ENCODE measurements at regions not wholly inside any gene's neighbourhood (a gene's known extent, or its start where the extent isn't known, plus 50 kb on each side); places are given as distances from the start of the nearest gene placed in this dataset.
"Not testable (repeated sequence)": the region's sequence is repeated elsewhere in the genome, so short reads cannot be mapped to it uniquely, and the experiment has no call there.

DNA sequence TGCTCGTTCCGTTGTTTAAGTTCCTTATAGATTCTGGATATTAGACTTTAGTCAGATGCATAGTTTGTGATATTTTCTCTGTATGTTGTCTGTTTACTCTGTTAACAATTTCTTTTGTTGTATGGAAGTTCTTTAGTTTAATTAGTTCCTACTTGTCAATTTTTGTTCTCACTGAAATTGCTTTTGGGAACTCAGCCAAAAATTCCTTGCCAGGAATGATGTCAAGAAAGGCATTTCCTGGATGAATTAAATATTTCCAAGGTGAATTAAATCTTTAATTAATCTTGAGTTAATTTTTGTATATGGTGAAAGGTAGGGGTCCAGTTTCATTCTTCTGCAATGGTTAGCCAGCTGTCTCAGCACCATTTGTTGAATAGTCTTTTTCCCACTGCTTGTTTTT, 406.2 kb upstream of the NOX3 start:
- Mint-ChIP-seq H3K27ac (no peak overlapping the region), H3K9me3 (peaks cover 19% of the 10 kb centered on the region), H3K4me3 (no peak overlapping the region), H3K27me3 (peaks cover 4% of the 10 kb centered on the region), H3K36me3 (ENCODE audit: low read depth) (peaks cover 4% of the 10 kb centered on the region), H3K4me1 (ENCODE audit: low read depth) (no peaks in the 10 kb centered on the region)

DNA sequence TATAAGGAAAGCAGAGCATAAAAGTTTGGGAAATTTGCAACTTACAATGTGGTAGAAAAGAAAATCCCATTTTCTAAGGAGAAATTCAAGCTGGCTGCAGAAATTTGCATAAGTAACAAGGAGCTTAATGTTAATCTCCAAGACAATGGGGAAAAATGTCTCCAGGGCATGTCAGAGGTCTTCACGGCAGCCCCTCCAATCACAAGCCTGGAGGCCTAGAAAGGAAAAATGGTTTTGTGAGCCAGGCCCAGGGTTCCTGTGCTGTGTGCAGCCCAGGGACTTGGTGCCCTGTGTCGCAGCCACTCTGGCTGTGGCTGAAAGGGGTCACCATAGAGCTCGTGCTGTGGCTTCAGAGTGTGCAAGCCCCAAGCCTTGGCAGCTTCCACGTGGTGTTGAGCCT, 403.3 kb upstream of the NOX3 start:
- not testable (repeated sequence) for H3K36me3 Mint-ChIP-seq (ENCODE audit: low read depth); H3K27me3 Mint-ChIP-seq; H3K4me3 Mint-ChIP-seq; H3K4me1 Mint-ChIP-seq (ENCODE audit: low read depth); H3K27ac Mint-ChIP-seq
- H3K9me3 Mint-ChIP-seq, result peaks cover 19% of the 10 kb centered on the region

- H3K27me3 Mint-ChIP-seq, result no peaks in the 10 kb centered on the region
- no peak overlapping the region for H3K4me3 Mint-ChIP-seq
- H3K36me3 Mint-ChIP-seq (ENCODE audit: low read depth), result peaks cover 4% of the 10 kb centered on the region
- H3K9me3 Mint-ChIP-seq, result peaks cover 10% of the 10 kb centered on the region
- H3K27ac Mint-ChIP-seq, result no peak overlapping the region
- H3K4me1 Mint-ChIP-seq (ENCODE audit: low read depth), result peaks cover 4% of the 10 kb centered on the region
Measured at GRCh38 chr6:155854787-155855186, 399.1 kb upstream of the NOX3 start.

GRCh38 chr6:155853011-155853410, 397.4 kb upstream of the NOX3 start:
- H3K9me3 Mint-ChIP-seq, result no peaks in the 10 kb centered on the region
- H3K27ac Mint-ChIP-seq, result no peak overlapping the region
- no peaks in the 10 kb centered on the region for H3K36me3 Mint-ChIP-seq (ENCODE audit: low read depth)
- H3K4me3 Mint-ChIP-seq, result no peak overlapping the region
- peaks cover 4% of the 10 kb centered on the region for H3K4me1 Mint-ChIP-seq (ENCODE audit: low read depth)
- no peaks in the 10 kb centered on the region for H3K27me3 Mint-ChIP-seq

DNA sequence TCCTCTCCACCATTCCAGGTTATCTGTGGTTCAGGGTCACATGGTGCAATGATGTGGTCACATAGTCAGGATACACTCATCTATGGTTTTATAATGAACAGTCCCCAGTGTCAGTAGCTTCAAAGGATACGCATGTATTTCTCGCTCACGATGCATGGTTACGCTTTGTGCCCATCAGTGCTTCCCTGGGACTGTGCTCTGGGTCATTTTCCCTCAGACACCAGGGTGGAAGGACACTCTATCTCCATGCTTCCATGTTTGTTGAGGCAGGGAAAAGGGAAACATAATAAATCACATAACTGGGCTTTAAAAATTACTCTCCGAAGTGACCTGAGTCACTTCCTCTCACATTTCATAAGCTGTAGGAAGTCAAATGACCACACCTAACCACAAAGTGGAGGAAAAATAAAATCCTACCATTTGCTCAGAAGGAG, 394.8 kb upstream of the NOX3 start:
- Mint-ChIP-seq H3K4me1 (ENCODE audit: low read depth) (peaks cover 4% of the 10 kb centered on the region), H3K27me3 (no peaks in the 10 kb centered on the region), H3K9me3 (peaks cover 6% of the 10 kb centered on the region), H3K4me3 (no peak overlapping the region), H3K36me3 (ENCODE audit: low read depth) (no peaks in the 10 kb centered on the region), H3K27ac (no peak overlapping the region)

DNA sequence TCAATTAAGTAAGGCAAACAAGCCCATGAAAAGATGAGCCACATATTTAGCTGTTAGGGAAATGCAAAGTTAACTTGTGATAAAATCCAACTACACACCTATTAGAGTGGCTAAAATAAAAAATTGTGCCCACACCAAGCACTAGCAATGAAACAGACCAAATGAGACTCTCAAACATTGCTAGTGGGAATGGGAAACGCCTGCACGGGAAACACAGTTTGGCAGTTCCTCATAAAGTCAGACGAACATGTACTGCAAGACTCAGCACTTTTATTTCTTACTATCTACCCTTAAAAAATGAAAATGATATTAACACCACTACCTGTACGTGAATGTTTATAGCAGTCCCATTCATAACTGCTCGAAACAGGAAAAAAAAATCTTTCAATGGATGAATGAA, 392.1 kb upstream of the NOX3 start:
- Mint-ChIP-seq H3K27ac (no peak overlapping the region), H3K4me3 (no peak overlapping the region), H3K27me3 (no peaks in the 10 kb centered on the region), H3K4me1 (ENCODE audit: low read depth) (peaks cover 4% of the 10 kb centered on the region), H3K9me3 (peaks cover 21% of the 10 kb centered on the region), H3K36me3 (ENCODE audit: low read depth) (no peaks in the 10 kb centered on the region)

DNA sequence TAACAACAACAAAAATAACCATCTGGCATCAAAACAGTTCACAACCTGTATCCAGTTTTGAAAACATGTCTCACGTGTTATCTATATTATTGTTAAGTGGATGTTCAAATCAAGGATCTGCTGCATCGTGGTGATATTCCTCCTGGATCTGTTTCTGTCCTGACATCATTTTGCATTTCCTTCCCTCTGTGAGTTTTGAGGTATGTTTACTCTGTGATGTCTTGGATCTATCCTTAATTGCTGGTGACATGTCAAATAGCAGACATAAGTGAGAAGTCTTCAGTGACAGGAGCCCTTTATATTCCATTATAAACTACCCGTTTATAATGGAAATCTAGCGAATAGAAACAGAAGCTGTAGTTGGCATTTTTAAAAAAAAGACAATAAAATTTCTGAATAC, 381.8 kb upstream of the NOX3 start:
- no peak overlapping the region for H3K27ac Mint-ChIP-seq
- H3K4me1 Mint-ChIP-seq (ENCODE audit: low read depth), result no peaks in the 10 kb centered on the region

GRCh38 chr6:155832596-155832995, 377.0 kb upstream of the NOX3 start:
- Mint-ChIP-seq H3K27ac (no peak overlapping the region), H3K36me3 (ENCODE audit: low read depth) (no peaks in the 10 kb centered on the region), H3K27me3 (no peaks in the 10 kb centered on the region), H3K4me1 (ENCODE audit: low read depth) (no peaks in the 10 kb centered on the region), H3K4me3 (no peak overlapping the region), H3K9me3 (no peaks in the 10 kb centered on the region)

More for the DNA sequence above, 381.8 kb upstream of the NOX3 start:
- Mint-ChIP-seq H3K36me3 (ENCODE audit: low read depth) (no peaks in the 10 kb centered on the region), H3K4me3 (no peak overlapping the region), H3K27me3 (peaks cover 9% of the 10 kb centered on the region), H3K9me3 (no peaks in the 10 kb centered on the region)

GRCh38 chr6:155830531-155830930, 374.9 kb upstream of the NOX3 start:
- Mint-ChIP-seq H3K36me3 (ENCODE audit: low read depth) (no peaks in the 10 kb centered on the region), H3K4me1 (ENCODE audit: low read depth) (no peaks in the 10 kb centered on the region), H3K4me3 (no peak overlapping the region), H3K27me3 (no peaks in the 10 kb centered on the region), H3K9me3 (no peaks in the 10 kb centered on the region), H3K27ac (no peak overlapping the region)

DNA sequence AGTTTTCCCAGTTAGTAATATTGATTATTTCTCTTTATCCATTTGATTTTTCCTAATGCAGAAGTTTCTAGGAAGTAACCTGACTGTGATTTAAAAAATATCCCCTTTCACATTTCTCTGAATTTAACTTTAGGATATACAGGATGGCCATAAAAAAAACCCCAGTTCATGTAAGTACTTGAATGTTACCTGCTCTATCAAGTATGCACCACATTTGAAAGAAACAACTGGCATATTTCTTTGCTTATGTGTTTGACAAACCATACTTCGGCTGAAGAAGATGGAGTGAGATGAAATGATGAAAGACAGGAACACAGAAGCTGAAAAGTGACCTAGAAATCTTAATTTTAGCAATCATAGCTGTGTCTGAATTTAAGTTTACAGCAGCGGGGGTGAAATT, 374.0 kb upstream of the NOX3 start:
- Mint-ChIP-seq H3K4me3 (no peak overlapping the region), H3K36me3 (ENCODE audit: low read depth) (no peaks in the 10 kb centered on the region), H3K27ac (no peak overlapping the region), H3K4me1 (ENCODE audit: low read depth) (no peaks in the 10 kb centered on the region), H3K27me3 (no peaks in the 10 kb centered on the region), H3K9me3 (no peaks in the 10 kb centered on the region)

- Mint-ChIP-seq H3K4me3 (no peak overlapping the region), H3K9me3 (peaks cover 4% of the 10 kb centered on the region), H3K27ac (no peak overlapping the region), H3K4me1 (ENCODE audit: low read depth) (no peaks in the 10 kb centered on the region), H3K36me3 (ENCODE audit: low read depth) (no peaks in the 10 kb centered on the region), H3K27me3 (no peaks in the 10 kb centered on the region)
Measured at GRCh38 chr6:155828989-155829388, 373.4 kb upstream of the NOX3 start.

GRCh38 chr6:155818698-155819097, 363.1 kb upstream of the NOX3 start:
- Mint-ChIP-seq H3K27ac (no peak overlapping the region), H3K36me3 (ENCODE audit: low read depth) (no peaks in the 10 kb centered on the region), H3K9me3 (no peaks in the 10 kb centered on the region), H3K4me1 (ENCODE audit: low read depth) (no peaks in the 10 kb centered on the region), H3K27me3 (no peaks in the 10 kb centered on the region), H3K4me3 (no peak overlapping the region)

GRCh38 chr6:155813548-155813947, 357.9 kb upstream of the NOX3 start:
- Mint-ChIP-seq H3K36me3 (ENCODE audit: low read depth) (no peaks in the 10 kb centered on the region), H3K4me3 (no peak overlapping the region), H3K27me3 (no peaks in the 10 kb centered on the region), H3K4me1 (ENCODE audit: low read depth) (no peaks in the 10 kb centered on the region), H3K27ac (no peak overlapping the region), H3K9me3 (no peaks in the 10 kb centered on the region)

DNA sequence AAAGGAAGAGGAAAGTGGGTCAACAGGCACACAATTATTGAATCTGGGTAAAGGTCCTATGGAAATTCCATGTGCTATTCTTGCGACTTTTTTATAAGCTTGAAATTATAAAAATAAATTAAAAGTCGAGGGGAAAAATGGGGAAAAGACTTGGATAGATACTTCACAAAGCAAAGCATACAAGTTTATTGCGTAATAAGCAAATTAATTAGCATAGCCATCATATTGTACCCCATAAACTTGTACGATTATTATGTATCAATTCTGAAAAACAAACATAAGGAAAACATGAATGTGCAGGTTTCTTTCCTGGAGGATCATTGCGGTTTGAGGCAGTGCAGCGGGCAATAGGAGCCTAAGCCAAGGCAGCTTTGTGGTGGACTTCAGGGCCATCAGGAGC, 351.6 kb upstream of the NOX3 start:
- Mint-ChIP-seq H3K4me3 (no peak overlapping the region), H3K36me3 (ENCODE audit: low read depth) (no peaks in the 10 kb centered on the region), H3K4me1 (ENCODE audit: low read depth) (no peaks in the 10 kb centered on the region), H3K27ac (no peak overlapping the region), H3K27me3 (no peaks in the 10 kb centered on the region), H3K9me3 (no peaks in the 10 kb centered on the region)

DNA sequence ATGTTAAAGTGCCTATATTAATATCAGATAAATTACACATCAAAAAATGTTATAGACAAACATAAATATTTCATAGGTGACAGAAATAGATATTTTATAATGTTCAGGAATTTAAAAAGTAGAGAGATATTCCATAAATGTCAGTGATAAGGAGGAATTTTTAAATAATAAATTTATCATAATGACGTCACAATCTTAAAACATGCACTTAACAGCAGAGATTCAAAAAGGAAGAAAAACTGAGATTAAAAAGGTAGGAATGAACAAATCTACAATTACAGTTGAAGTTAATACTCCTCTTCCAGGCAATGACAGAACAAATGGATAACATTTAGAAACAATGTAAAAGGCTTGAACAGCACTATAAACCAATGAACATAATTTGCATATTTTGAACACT, 345.4 kb upstream of the NOX3 start:
- Mint-ChIP-seq H3K4me1 (ENCODE audit: low read depth) (no peaks in the 10 kb centered on the region), H3K4me3 (no peak overlapping the region), H3K27me3 (no peaks in the 10 kb centered on the region), H3K36me3 (ENCODE audit: low read depth) (peaks cover 4% of the 10 kb centered on the region), H3K9me3 (peaks cover 4% of the 10 kb centered on the region), H3K27ac (no peak overlapping the region)

DNA sequence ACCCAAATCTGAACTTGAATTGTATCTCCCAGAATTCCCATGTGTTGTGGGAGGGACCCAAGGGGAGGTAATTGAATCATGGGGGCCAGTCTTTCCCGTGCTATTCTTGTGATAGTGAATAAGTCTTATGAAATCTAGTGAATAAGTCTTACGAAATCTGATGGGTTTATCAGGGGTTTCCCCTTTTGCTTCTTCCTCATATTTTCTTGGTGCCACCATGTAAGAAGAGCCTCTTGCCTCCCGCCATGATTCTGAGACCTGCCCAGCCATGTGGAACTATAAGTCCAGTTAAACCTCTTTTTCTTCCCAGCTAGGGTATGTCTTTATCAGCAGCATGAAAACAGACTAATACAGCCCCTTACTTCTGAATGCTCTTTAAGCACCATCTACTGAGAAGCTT, 343.2 kb upstream of the NOX3 start:
- H3K27ac Mint-ChIP-seq, result not testable (repeated sequence)

More for the DNA sequence above, 343.2 kb upstream of the NOX3 start:
- H3K4me1 Mint-ChIP-seq (ENCODE audit: low read depth); H3K36me3 Mint-ChIP-seq (ENCODE audit: low read depth); H3K9me3 Mint-ChIP-seq; H3K4me3 Mint-ChIP-seq; H3K27me3 Mint-ChIP-seq: not testable (repeated sequence)
